Testis (tissue), 2 donors: ENCODE measurements at regions not wholly inside any gene's neighbourhood (a gene's known extent, or its start where the extent isn't known, plus 50 kb on each side); places are given as distances from the start of the nearest gene placed in this dataset.

Source experiments
- DNase-seq: peaks from one replicate; pipeline ENCODE4 v3.0.0-alpha.2; 2019
- H3K27ac ChIP-seq, 2 donors: fragments of 200-600 bp; sonication (generic); one replicate each; pipeline ENCODE4 v1.5.1; 2019
- H3K27me3 ChIP-seq: fragments of 200-600 bp; sonication (generic); one replicate; pipeline ENCODE4 v1.5.1; 2019
- H3K36me3 ChIP-seq: fragments of 200-600 bp; sonication (generic); one replicate; pipeline ENCODE4 v1.5.1; 2017; ENCODE audit warnings: low read depth; ENCODE audit errors: missing control alignments
- H3K4me1 ChIP-seq: fragments of 200-600 bp; sonication (generic); one replicate; pipeline ENCODE4 v1.5.1; 2019
- H3K4me3 ChIP-seq, 2 donors: fragments of 200-600 bp; sonication (generic); one replicate each; pipeline ENCODE4 v1.5.1; 2017 to 2019
- H3K9me3 ChIP-seq: fragments of 200-600 bp; sonication (generic); one replicate; pipeline ENCODE4 v1.5.1; 2017
- POLR2A ChIP-seq: fragments of 450-650 bp; IDR thresholded peaks from one replicate; pipeline ENCODE4 v1.6.1; 2017; ENCODE audit warnings: antibody characterized with exemption, mild to moderate bottlenecking, moderate library complexity
- WGBS, 2 donors: methylation state at CpG; one replicate each; pipeline ENCODE4 v1.1.5; 2018; 5-methylcytosine and 5-hydroxymethylcytosine counted together
- intact Hi-C: fragments of 100-400 bp; cut with DNase I; formaldehyde crosslinking; loops from one replicate; pipeline ENCODE4 v1.15.1; 2023; ENCODE audit warnings: low total_unique reads
- TF ChIP-seq, protein P1 (sequence below), 3 experiments: fragments of 450-650 bp in 2 of 3; fragments of 200-600 bp in 1 of 3; sonication (generic) in 1 of 3; IDR thresholded peaks; one replicate each; pipeline ENCODE4 v1.5.1; 2016 to 2019; ENCODE audit warnings: antibody characterized with exemption in 3 of 3, mild to moderate bottlenecking in 2 of 3, moderate library complexity in 1 of 3

DNA sequence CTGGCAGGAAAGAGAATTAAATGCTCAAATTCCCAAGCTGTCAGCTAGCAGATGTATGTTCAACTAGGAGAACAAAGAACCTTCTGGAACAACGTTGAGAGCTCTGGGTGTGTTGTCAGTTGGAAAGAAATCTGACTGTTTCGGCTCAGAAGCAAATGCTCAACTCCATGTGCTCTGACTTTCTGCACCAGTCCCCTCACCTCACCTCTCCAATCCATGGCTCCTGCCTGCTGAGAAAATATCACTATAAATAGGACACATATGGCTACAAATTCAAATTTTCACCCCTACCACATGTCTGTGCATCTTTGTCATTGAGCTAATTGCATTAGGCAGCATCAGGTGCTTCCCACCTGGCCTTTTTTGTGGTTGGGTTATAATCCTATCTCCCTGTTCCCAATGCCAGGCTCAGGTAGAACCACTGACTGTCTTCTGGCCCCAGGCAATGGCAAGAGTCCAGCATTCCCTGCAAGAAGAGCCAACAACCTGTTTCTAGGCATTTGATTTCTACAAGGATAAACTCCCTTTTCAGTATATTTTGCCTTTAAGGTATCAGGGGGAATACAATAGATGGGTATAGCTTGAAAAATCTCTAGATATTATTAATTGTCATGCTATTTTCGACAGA lies 142.6 kb upstream of the LSM8 start:
- intact Hi-C loops: no loop called here
- Histone ChIP-seq H3K9me3 (no peaks in the 10 kb centered on the region), H3K27ac (no peak overlapping the region), H3K4me1 (no peaks in the 10 kb centered on the region), H3K4me3 (no peak overlapping the region), H3K36me3 (no peaks in the 10 kb centered on the region), H3K27me3 (no peaks in the 10 kb centered on the region)
- WGBS, 2 donors: 59 to 62% methylated on average over 3 of the region's 3 CpGs
- TF ChIP-seq, protein P1, sequence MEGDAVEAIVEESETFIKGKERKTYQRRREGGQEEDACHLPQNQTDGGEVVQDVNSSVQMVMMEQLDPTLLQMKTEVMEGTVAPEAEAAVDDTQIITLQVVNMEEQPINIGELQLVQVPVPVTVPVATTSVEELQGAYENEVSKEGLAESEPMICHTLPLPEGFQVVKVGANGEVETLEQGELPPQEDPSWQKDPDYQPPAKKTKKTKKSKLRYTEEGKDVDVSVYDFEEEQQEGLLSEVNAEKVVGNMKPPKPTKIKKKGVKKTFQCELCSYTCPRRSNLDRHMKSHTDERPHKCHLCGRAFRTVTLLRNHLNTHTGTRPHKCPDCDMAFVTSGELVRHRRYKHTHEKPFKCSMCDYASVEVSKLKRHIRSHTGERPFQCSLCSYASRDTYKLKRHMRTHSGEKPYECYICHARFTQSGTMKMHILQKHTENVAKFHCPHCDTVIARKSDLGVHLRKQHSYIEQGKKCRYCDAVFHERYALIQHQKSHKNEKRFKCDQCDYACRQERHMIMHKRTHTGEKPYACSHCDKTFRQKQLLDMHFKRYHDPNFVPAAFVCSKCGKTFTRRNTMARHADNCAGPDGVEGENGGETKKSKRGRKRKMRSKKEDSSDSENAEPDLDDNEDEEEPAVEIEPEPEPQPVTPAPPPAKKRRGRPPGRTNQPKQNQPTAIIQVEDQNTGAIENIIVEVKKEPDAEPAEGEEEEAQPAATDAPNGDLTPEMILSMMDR (IDR thresholded peaks at IDR 0.05): no peak
- no peak for DNase-seq

DNA sequence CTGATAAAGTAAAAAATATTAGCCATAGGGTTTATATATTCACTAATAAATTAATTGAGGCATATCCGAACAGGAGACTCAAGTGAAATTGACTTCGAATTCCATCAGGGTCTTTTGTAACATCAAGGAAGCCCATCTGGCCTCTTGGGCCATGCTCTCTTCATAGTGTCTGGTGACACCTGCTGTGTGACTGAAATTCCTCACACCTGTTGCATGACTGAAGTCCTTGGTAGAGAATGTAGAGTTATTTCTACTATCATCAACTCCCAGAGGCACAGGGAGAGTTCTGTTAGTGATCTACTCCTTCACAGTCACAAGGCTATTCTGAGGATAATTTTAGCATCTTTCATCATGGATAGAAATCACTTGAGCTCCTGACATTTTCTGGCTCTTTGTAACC lies 138.3 kb upstream of the LSM8 start:
- WGBS, 2 donors: 91 to 92% methylated on average over 2 of the region's 2 CpGs

DNA sequence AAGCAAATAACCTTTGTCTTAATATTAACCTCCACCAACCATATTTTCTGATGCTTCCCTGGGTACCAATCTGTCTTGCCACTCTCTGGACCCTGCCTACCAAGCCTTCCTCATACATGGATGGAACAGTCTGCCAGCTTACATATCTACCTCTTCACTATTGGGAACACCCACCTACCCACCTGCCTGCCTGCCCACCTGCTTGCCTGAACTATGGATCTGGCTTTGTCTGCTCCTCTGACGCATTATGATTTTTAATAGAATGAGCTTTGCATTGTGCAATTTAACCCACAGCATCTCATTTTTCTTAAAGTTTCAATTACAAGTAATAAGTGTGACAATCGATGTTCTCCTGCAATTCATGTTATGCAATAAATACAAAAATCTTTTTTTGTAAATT lies 137.9 kb upstream of the LSM8 start:
- intact Hi-C loops: no loop called here
- Histone ChIP-seq H3K4me3 (no peak overlapping the region), H3K27me3 (no peaks in the 10 kb centered on the region), H3K36me3 (no peaks in the 10 kb centered on the region), H3K4me1 (no peaks in the 10 kb centered on the region), H3K9me3 (no peaks in the 10 kb centered on the region), H3K27ac (no peak overlapping the region)
- DNase-seq: no peak
- 93 to 95% methylated on average over 2 of the region's 2 CpGs for WGBS, 2 donors
- TF ChIP-seq POLR2A: no peak
- TF ChIP-seq, protein P1 (IDR thresholded peaks at IDR 0.05): no peak

More for the DNA sequence above, 138.3 kb upstream of the LSM8 start:
- H3K4me1 ChIP-seq: no peaks in the 10 kb centered on the region
- no peak for DNase-seq
- H3K4me3 ChIP-seq: no peak overlapping the region
- intact Hi-C loops: no loop called here
- H3K27ac ChIP-seq: no peak overlapping the region
- H3K36me3 ChIP-seq: no peaks in the 10 kb centered on the region
- TF ChIP-seq POLR2A: no peak
- TF ChIP-seq, protein P1 (IDR thresholded peaks at IDR 0.05): no peak
- no peaks in the 10 kb centered on the region for H3K27me3 ChIP-seq
- no peaks in the 10 kb centered on the region for H3K9me3 ChIP-seq

DNA sequence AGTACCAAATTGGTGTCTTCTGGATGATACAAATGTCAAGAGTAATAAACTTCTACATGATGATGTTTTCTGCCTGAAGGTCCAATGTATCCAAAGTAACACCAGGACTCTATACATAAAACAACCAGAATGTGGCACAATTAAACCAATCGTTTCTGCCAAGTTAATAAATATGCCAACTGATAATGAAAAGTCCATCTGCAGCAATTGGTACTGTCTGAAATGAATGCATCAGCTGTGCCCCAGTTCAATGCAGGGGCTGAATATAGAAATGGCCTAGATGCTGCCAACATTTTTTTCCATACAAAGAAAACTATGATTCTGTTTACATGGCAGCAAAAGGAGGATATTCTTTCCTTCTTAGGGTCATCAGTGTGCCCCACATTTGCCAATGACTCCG lies 137.2 kb upstream of the LSM8 start:
- no peaks in the 10 kb centered on the region for H3K36me3 ChIP-seq
- H3K9me3 ChIP-seq: no peaks in the 10 kb centered on the region
- no peak for DNase-seq
- intact Hi-C loops: no loop called here
- WGBS, 2 donors: 78 to 80% methylated on average over 2 of the region's 2 CpGs
- no peak overlapping the region for H3K27ac ChIP-seq
- H3K4me3 ChIP-seq: no peak overlapping the region
- TF ChIP-seq, protein P1 (IDR thresholded peaks at IDR 0.05): no peak
- no peak for TF ChIP-seq POLR2A
- no peaks in the 10 kb centered on the region for H3K27me3 ChIP-seq
- no peaks in the 10 kb centered on the region for H3K4me1 ChIP-seq

DNA sequence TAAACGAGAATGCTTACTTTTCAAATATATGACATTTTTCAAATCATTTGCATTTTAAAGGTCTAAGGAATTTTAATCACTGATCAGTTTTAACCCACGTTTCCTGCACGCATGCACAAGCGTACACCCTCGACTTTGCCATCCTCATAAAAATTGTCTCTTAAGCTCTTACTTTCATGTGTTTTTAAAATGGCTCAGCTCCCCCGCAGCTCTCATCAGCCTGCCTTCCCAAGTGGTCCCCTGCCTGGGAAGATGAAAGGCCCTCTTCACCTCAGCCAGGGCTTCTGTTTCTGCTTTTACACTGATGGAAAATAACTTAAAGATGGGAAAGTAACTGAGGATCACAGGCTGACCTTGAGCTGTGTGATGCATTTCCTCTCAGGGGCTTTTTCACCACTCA lies 131.6 kb upstream of the LSM8 start:
- TF ChIP-seq POLR2A: no peak
- TF ChIP-seq, protein P1 (IDR thresholded peaks at IDR 0.05): no peak
- intact Hi-C loops: no loop called here
- Histone ChIP-seq H3K27me3 (no peaks in the 10 kb centered on the region), H3K9me3 (no peaks in the 10 kb centered on the region), H3K27ac (no peak overlapping the region), H3K36me3 (no peaks in the 10 kb centered on the region), H3K4me3 (no peak overlapping the region), H3K4me1 (no peaks in the 10 kb centered on the region)
- 76 to 83% methylated on average over 6 of the region's 6 CpGs for WGBS, 2 donors
- DNase-seq: no peak
